ENCODE measurements at regions not wholly inside any gene's neighbourhood (a gene's known extent, or its start where the extent isn't known, plus 50 kb on each side); places are given as distances from the start of the nearest gene placed in this dataset.

DNA sequence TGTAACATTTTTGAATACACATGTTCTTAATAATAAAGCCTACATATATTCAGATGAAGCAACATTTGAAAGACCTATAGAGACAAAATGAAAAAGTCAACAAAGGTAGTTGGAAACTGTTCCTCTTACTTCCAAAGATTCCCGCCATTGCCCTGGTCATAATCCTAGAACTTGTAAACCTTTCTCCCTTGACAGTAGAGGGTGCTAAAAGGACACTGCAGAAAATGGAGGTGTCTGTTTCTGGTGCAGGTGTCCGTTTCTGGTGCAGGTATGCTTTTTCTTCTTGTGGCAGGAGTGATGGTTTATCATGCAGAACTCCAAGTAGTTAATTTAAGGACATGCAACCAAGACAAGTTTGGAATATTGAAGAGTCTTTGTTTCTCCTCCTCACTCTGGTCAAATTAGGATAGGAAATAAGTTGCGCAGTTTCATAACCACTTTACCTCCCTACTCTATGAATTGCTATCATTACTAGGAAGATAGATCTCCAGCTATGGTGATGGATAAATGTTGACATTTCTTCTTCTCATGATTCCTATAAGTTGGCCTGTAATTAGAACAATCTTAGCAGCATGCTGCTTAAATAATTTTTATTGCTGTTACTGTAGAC is 56.0 kb upstream of the FAM174A start:
- in situ Hi-C loops (cut with MboI; ENCODE audit: low sequenced_read_pairs), result no loop called here

DNA sequence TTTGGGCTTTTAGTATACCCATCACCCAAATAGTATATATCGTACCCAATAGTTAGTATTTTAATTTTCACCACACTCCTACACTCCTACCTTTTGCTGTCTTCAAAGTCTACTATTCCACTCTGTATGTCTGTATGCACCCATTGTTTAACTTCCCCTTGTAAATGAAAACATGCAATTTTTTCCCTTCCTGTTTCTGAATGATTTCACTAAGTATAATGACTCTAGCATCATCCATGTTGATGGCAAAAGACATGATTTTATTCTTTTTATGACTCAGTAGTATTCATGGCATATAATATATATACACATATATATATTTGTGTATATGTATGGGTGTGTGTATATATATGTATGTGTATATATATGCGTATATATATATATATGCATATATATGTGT is 63.1 kb upstream of the FAM174A start:
- in situ Hi-C loops (cut with MboI; ENCODE audit: low sequenced_read_pairs), result no loop called here

DNA sequence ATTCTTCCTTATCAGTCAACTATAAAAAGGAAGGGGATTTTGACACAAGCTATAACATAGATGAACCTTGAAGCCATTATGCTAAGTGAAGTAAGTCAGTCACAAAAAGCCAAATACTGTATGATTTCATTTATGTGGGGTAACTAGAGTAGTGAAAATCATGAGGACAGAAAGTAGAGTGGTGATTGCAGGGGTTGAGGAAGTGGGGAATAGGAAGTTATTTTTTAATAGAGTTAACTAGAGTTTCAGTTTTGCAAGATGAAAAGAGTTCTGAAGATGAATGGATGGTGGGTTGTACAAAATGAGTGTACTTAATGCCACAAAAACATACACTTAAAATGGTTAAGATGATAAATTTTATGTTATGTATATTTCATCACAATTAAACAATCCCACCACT is 65.4 kb upstream of the FAM174A start:
- in situ Hi-C loops (cut with MboI; ENCODE audit: low sequenced_read_pairs), result no loop called here

DNA sequence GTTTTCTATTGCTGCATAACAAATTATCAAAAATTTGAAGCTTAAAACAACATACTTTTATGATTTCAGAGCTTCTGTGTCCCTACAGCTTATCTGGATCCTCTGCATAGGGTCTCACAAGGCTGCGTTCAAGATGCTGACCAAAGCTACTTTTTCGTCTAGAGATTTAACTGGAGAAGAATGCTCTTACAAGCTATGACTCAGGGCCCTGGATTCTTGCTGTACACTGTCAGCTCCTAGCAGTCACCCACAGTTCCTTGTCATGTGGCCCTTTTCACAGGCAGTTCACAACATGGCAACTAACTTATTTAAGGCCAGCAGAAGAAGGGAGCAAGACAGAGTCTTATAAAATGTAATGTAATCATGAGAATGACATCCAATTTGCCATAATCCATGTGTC is 70.8 kb upstream of the FAM174A start:
- in situ Hi-C loops (cut with MboI; ENCODE audit: low sequenced_read_pairs), result no loop called here

DNA sequence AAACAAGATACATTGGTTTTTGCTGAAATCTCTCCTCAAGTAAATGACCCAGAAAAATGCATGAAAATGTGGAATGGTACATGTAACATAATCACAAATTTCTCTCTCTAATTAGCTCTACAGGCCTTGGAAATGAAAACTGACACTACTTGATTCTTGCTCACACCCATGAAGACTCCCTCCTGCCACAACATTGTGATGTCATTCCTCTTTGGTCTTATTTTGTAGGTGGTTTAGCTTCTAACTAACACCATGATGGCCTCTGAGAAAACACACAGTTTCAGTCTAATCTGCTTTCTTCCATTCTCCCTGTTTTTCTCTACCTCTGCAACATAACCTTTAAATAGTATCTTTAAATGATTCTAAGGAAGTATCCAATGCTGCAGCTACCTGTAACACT is 78.6 kb upstream of the FAM174A start:
- in situ Hi-C loops (cut with MboI; ENCODE audit: low sequenced_read_pairs), result no loop called here

DNA sequence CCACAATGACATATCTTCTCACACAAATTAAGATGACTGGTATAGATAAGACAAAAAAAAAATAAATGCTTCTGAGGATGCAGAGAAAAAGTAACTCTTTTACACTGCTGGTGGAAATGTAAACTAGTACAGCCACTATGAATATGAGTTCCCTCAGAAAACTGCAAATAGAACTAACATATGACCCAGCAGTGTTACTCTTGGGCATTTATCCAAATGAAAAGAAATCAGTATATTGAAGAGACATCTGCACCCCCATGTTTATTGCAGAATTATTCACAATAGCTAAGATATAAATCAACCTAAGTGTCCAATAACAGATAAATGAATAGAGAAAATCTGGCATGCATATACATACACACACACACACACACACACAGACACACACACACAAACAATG is 83.0 kb upstream of the FAM174A start:
- in situ Hi-C loops (cut with MboI; ENCODE audit: low sequenced_read_pairs), result no loop called here

DNA sequence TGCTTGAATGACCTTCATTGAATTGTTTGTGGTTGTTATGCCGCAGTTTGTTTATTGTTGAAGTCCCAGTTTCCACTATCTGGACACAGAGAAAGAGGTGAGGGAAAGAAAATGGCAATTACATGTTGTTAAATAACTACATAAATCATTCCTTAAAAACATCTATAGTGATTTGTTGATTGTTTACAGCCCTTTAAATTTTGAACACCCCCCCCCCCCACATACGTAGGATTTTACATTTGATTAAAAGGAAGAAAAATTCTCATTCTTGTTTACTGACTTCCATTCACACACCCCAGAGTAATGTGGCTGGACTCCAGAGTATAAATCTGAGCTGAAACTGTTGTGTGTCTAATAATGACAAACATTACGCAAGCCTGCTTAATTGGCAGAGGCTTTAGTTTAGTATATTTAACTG is 87.1 kb upstream of the FAM174A start:
- in situ Hi-C loops (cut with MboI; ENCODE audit: low sequenced_read_pairs), result no loop called here

DNA sequence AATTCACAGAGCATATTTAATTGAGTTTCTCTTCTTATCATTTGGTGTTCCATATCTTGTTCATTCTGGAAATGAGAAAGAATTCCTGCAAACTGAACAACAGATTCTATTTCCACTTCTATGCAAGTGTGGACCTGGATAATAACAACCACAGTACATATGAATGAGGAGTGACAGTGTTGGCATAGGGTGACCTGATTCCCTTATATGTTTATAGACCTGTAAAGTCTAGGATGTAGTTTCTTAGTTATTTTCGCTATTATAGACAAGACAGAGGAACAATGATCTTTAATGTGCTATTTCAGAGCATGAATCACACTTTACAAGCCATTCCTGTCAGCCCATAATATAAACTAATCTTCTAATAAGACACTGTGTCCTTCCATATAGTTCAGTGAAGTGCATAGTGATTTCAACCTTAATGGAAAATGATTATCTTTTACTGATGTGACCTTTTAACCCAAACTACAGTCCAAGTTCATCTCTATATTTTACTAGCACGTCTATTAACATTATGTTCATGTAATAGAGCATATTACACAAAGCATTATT is 88.2 kb upstream of the FAM174A start:
- in situ Hi-C loops (cut with MboI; ENCODE audit: low sequenced_read_pairs), result no loop called here

DNA sequence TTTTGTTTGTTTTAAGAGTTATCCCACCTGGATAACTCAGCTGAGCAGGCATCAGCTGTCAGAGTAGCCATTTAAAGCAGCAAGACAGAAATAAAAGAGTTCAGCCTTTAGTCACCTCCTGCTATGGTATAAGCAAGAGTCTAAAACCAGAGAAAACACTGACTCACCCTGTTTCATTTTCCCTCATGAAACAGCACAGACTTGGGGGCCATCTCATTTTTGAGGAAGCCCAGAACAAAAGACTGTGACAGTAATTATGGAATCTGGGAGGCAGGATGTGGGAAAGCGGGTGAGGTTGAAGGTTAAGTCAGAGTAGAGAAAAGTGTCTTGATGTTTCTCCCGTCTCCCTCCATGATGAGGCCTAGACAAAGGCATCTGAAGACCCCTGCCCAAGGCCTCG is 90.2 kb upstream of the FAM174A start:
- in situ Hi-C loops (cut with MboI; ENCODE audit: low sequenced_read_pairs), result no loop called here

DNA sequence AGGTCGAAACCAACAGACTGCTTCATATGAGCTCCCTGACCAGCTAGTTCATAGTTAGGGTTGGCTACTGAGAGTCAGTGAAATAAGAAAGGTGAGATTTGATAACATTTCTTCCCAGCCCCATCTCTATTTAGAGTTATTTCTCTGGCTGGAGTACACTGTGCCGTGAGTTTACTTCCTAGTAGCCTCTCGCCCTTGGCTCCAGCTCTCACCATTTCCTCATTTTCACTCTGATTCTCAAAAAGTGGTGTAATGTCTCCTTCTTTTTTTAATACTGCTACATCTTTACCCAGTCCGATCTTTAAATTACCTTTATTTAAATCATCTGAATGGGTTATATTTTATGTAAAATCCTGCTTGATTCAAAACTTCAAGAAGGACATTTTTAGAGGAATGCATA is 100.4 kb upstream of the FAM174A start:
- in situ Hi-C loops (cut with MboI; ENCODE audit: low sequenced_read_pairs), result no loop called here

DNA sequence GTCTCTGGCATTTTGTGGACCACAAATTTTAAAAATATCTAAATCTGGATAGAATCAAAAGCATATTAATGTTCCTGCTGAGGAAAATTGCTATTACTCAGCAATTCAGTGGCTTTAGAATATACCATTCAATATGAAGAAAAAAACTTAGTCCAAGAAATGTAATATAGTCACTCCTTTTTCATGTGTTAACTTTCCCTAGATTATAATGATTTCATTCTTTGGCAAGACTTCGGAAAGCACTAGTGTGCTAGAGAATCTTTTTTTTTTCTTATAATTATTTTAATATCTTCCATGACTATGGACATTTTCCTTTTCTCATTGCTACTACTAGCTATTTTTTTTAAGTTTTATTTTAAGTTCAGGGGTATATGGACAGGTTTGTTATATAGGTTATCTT is 102.4 kb upstream of the FAM174A start:
- in situ Hi-C loops (cut with MboI; ENCODE audit: low sequenced_read_pairs), result no loop called here

DNA sequence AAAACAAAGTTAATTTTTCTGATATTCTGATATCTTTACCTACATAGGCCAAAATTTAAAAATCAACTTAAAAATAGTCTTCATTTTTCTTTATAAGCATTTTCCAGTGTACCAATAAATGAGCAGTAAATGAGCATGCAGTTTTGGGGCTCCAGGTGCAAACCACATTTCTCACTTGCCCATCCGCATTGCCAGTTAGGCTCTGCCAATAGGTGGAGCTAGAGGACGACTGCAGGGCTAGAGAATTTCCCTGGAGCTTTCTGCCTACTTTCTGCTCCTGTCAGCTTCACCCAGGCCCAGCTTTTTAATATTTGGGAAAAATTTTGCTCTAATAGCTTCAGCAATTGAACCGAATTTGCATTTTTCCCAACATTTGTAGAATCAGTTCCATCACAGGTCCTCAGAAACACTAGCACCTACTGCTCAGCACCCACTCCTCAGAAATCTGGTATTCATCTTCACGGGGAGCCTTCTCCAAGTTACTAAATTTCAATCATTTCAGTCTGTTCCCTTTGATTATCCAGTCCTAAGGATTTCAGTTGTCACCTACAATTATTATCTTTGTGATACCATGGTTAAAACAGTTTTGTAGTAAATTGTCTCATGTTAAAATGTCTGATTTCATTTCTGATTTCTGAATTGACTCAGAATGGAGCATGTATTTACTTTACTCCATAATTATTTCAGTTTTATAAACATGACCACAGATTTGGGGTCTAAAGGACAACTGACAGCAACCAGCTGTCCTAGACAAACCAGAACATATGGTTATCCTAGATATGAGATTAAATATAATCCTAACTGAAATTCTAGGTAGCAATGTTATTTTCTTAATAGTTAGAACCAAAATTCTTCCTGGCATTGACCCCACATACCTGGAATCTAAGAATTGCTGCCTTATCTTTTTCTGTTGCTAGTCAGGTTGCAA is 104.6 kb upstream of the FAM174A start:
- in situ Hi-C loops (cut with MboI; ENCODE audit: low sequenced_read_pairs), result no loop called here

DNA sequence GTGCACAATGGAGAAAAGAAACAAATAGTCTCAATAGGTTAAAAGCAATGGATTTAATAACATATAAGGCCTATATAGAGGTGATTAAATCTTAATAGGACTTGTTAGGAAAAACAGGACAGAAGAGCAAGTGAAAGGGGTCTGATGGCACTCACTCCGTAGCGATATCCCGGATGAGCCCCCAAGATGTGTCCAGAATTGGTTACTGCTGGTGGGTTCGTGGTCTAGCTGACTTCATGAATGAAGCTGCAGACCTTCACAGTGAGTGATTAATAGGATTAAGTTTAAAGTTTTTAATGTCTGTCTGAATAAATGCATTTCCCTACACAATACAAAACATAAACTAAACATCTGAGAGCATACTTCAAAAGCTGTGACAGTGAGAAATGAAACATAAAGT is 110.4 kb upstream of the FAM174A start:
- in situ Hi-C loops (cut with MboI; ENCODE audit: low sequenced_read_pairs), result no loop called here

DNA sequence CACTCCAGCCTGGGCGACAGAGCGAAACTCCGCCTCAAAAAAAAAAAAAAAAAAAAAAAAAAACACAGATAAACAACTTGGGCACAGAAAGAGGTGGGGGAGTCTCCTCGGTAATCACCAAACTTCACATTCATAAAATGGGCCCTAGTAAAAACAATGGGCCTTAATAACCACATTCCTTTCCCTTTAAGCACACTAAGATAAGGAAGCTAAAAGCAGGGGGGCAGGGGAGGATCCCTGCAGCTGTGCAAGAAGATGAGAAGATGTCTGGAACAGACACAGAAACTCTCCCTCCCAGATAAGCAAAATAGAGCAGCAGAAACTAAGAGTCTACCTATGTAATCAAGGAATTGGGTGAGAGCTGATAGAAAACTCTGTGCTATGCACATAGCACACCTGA is 111.2 kb upstream of the FAM174A start:
- in situ Hi-C loops (cut with MboI; ENCODE audit: low sequenced_read_pairs), result no loop called here

DNA sequence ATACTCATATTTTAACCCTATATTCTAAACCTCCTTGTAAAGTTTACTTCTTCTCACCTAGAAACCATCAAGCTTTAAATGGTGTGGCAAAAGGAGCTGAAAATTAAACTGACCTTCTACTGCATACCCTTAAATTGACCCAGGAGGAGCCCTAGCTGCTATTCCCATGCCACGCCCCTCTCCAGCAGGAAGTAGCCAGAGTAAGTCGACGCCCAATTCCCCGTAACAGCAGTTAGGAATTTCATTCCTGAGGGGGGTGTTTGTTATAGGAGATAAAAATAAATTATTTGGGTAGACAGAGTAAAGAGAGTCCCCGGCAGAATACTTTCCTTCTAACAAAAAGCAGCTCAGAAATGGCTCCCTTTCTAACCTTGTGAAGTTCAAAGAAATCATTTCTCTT is 111.8 kb upstream of the FAM174A start:
- in situ Hi-C loops (cut with MboI; ENCODE audit: low sequenced_read_pairs), result no loop called here

DNA sequence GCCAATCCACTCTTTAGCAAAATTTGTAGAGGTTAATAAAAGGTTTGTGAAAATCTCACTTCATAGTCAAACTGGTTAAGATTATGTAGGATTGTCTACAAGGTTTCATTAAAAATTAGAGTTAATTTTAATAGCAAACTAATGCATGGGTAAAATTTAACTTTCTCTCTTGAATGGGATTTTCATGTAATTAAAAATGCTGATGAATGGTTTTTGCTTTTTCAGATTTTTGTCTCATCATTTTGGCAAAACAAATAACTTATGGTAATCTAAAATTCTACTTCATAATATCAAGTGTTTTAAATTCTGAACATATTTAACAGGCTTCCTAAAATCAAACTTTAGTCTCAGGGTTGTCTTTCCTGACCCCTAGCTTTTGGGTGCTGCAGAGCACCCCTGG is 113.8 kb upstream of the FAM174A start:
- in situ Hi-C loops (cut with MboI; ENCODE audit: low sequenced_read_pairs), result no loop called here

DNA sequence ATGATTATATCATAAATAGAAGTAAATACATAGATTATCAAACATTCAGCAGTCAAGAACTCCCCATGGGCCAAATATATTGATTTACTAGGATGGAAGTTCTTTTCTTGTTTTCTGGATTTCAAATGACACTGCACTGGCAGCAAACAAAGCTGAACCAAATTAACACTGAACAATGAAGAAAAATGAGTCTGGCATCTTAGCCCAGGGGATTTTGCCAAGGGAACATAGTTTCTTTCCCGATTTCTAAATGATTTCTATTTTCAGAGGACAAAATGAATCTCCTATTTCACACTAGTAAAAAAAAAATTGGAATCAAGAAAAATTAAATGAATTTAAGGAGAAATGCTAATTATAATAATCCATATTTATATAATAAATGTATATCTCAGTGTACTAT is 116.9 kb upstream of the FAM174A start:
- in situ Hi-C loops (cut with MboI; ENCODE audit: low sequenced_read_pairs), result no loop called here

DNA sequence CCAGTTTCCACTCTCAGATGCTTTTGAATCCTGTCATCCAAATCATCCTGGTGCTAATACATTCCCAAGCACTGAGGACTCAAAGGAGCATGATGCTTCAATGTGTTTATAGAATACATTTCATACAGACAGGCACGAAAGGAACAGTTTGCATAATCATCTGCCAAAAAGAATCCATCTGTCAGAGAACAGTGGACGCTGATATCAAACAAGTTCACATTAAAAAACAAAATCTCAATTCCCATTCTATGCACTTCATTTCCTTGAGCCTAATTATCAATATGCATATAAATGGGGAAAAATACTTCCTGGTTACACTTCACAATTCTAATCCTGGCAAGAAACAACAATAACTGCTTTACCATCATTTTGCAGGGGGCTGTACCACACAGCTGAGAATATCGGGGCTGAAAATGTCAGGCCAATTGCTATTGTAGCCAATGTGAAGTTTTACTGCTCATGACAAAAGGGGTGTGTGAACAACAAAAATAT is 125.5 kb upstream of the FAM174A start:
- in situ Hi-C loops (cut with MboI; ENCODE audit: low sequenced_read_pairs), result no loop called here

DNA sequence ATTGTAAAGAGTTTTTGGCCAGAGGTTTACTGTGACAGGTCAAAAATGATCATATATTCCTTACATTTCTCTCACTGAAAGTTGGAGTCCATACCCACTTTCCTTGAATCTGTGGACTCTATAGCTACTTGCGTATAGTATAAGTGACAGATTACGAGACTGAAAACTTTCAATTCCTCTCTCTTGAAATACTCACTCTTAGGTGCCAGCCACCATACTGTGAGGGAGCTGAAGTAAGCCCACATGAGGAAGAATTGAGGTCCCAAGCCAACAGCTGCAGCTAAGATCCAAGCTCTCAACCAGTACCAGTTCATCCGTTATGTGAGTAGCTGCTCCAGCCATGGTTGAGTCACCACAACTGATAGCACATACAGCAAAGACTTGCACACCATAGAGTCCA is 128.1 kb upstream of the FAM174A start:
- in situ Hi-C loops (cut with MboI; ENCODE audit: low sequenced_read_pairs), result no loop called here

DNA sequence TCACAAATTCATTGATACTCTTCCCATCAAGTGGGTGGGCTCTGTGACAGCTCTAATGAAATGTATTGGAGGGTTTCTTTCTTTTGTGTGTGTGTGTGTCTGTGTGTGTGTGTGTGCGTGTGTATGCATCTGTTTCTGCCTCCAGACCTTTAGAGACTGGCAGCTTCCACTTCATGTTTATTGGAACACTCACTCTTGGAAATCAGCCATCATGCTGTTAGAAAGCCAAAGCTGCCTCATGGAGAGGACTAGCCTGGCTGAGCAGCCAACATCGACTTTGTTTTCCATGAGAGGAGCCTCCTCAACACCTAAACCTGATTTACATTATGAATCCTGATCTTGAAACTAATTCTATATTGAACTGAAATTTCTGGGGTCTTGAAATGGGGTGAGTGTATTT is 128.5 kb upstream of the FAM174A start:
- in situ Hi-C loops (cut with MboI; ENCODE audit: low sequenced_read_pairs), result no loop called here

DNA sequence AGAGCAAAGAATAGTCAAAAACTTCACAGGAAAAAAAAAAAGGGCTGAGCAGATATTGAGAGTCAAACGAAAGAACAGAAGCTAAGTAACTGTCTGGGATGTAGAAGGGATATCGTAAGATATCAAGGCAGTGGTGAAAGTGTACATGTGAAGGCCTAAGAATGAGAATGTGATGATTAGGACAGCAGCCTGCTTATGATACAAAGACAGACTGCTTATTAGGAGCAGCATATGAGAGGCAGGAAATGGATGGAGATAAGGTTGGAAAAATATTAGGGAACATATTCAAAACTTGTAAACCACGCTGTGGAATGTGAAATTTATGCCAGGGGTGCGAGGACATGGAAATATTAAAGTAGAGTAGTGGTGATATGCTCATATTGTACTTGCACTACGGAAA is 133.1 kb upstream of the FAM174A start:
- in situ Hi-C loops (cut with MboI; ENCODE audit: low sequenced_read_pairs), result no loop called here

DNA sequence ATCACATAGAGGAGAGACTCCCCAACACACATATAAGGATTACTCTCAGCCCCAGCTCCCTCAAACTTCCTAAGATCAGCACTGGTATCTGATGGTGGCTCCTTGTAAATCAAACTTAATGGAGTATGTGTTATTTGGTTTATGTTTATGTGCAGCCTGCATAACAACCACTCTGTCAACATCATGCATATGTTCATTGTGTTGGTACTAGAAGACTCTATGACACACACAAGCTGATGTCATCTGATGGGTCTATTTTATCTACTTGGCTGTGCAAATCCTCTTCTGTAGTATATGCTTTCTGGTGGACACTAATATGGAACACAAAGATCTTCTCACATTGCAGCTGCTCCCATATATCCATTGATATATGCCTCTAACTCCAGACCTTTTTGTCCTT is 134.0 kb upstream of the FAM174A start:
- in situ Hi-C loops (cut with MboI; ENCODE audit: low sequenced_read_pairs), result no loop called here

All from HL-60/S4 treated with phorbol 12-myristate 13-acetate at 8.2 ng/mL for 4 days and 3 days (cell line).